Left ventricle myocardium inferior (tissue), 1 donor: ENCODE measurements at regions not wholly inside any gene's neighbourhood (a gene's known extent, or its start where the extent isn't known, plus 50 kb on each side); places are given as distances from the start of the nearest gene placed in this dataset.

Experiments used
- DNase-seq: peaks from one replicate; pipeline ENCODE4 v3.0.0-alpha.2; 2020
- H3K27ac ChIP-seq: fragments of 200-600 bp; replicated peaks from 2 replicates; pipeline ENCODE4 v1.8.0; 2021
- H3K27me3 ChIP-seq: fragments of 200-600 bp; 2 replicates; pipeline ENCODE4 v1.8.0; 2021; ENCODE audit warnings: low read depth
- H3K36me3 ChIP-seq: fragments of 200-600 bp; 2 replicates; pipeline ENCODE4 v1.8.0; 2021
- H3K4me1 ChIP-seq: fragments of 200-600 bp; 2 replicates; pipeline ENCODE4 v1.8.0; 2021
- H3K4me3 ChIP-seq: fragments of 200-600 bp; 2 replicates; pipeline ENCODE4 v1.8.0; 2021; ENCODE audit warnings: mild to moderate bottlenecking, moderate library complexity
- H3K9me3 ChIP-seq: fragments of 200-600 bp; replicated peaks from 2 replicates; pipeline ENCODE4 v1.8.0; 2021
- intact Hi-C: fragments of 100-400 bp; cut with micrococcal nuclease; formaldehyde crosslinking; loops from one replicate; pipeline ENCODE4 v1.11.0; 2022
- TF ChIP-seq, protein P1 (sequence below): fragments of 200-600 bp; IDR thresholded peaks from 2 replicates; pipeline ENCODE4 v1.8.0; 2021; ENCODE audit warnings: antibody characterized with exemption, mild to moderate bottlenecking, borderline replicate concordance
- donor health status: DM: no; HTN: yes; CAD: no; lungs with severe emphysema.

DNA sequence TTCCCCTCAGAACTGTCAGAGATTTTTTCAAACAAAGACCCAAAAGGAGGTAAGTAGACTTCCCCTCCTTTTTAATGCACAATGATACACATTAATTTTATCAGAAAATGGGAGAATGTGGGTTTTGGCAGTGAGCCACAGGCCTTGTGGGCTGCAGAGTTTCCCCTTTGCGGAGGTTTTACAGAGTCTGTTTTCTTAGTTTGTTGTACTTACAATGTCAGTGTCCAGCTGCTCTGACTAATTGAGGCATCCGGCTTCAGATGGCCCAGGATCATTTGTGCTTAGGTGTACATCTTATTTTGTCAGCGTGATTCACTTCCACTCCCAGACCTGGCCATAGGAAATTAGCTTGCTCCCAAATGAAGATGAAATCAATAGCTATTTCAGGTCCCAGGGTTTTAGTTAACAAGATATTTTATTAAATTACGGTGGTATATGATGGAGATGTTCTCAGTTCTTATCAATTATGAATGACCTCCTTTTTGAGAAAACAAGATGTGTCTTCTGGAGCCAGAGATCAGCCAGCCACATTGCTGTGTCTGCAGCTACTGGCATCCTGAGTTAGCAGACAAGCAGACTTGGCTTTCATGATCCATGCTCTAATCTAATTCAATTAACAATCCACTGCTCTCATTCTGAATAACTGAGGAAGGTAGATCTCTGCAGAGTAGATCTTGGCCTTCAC lies 1086.6 kb upstream of the SORCS1 start:
- TF ChIP-seq, protein P1, sequence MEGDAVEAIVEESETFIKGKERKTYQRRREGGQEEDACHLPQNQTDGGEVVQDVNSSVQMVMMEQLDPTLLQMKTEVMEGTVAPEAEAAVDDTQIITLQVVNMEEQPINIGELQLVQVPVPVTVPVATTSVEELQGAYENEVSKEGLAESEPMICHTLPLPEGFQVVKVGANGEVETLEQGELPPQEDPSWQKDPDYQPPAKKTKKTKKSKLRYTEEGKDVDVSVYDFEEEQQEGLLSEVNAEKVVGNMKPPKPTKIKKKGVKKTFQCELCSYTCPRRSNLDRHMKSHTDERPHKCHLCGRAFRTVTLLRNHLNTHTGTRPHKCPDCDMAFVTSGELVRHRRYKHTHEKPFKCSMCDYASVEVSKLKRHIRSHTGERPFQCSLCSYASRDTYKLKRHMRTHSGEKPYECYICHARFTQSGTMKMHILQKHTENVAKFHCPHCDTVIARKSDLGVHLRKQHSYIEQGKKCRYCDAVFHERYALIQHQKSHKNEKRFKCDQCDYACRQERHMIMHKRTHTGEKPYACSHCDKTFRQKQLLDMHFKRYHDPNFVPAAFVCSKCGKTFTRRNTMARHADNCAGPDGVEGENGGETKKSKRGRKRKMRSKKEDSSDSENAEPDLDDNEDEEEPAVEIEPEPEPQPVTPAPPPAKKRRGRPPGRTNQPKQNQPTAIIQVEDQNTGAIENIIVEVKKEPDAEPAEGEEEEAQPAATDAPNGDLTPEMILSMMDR = no peak
- Histone ChIP-seq H3K4me1 (no peaks in the 10 kb centered on the region), H3K27me3 (no peaks in the 10 kb centered on the region), H3K27ac (no peak overlapping the region), H3K4me3 (no peak overlapping the region), H3K36me3 (no peaks in the 10 kb centered on the region), H3K9me3 (peaks cover 39% of the 10 kb centered on the region)
- intact Hi-C loops = no loop called here
- no peak for DNase-seq

DNA sequence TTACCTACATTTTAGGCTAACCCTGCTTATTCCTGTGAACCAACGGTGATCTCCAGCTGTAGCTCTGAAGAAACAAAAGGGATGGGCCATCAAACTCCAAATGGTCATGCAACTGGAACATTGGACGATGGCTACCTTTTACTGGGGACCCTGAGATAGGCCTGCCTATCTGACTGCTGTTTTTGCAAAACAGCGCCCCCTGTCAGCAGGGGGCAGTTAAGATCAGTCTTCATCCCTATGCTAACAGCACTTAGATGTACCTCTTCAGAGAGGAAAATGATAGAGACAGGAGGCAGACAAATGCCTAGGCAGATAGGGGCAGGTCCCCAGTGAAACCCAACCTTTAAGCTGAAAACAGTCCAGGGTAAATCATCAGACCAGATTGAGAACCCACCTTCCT lies 1085.4 kb upstream of the SORCS1 start:
- TF ChIP-seq, protein P1 = no peak
- H3K27me3 ChIP-seq = no peaks in the 10 kb centered on the region
- intact Hi-C loops = no loop called here
- H3K27ac ChIP-seq = no peak overlapping the region
- no peaks in the 10 kb centered on the region for H3K4me1 ChIP-seq
- no peak for DNase-seq
- H3K9me3 ChIP-seq = peaks cover 51% of the 10 kb centered on the region
- no peaks in the 10 kb centered on the region for H3K36me3 ChIP-seq
- H3K4me3 ChIP-seq = no peak overlapping the region

DNA sequence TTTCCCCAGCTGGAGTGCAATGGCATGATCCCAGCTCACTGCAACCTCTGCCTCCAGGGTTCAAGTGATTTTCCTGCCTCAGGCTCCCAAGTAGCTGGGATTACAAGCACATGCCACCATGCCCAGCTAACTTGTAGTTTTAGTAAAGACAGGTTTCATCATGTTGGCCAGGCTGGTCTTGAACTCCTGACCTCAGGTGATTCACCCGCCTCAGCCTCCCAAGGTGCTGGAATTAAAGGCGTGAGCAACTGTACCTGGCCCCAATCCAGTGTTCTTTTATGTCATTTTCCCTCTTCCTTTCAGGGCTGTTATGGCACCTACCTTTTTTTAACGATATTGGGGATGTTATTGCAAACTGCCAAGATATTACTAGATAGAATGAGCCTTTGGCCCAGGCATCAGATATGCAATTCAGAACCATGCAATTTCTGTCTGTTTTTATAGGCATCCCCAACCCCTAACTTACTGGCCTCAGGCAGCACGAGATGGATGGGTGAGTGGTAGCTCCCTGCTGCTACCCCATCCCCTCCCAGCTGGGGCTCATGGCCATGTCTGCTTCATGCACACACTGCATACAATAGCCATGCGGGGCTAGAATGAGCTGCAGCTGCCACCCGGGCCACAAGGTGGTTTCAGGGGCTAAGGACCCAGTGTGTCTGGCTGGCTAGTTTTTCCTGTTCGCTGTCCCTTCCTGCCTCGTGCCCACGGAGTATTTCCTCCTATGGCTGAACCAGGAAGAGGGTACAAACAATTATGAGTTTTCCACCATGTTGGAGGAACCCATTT lies 1080.1 kb upstream of the SORCS1 start:
- peaks cover 72% of the 10 kb centered on the region for H3K9me3 ChIP-seq

DNA sequence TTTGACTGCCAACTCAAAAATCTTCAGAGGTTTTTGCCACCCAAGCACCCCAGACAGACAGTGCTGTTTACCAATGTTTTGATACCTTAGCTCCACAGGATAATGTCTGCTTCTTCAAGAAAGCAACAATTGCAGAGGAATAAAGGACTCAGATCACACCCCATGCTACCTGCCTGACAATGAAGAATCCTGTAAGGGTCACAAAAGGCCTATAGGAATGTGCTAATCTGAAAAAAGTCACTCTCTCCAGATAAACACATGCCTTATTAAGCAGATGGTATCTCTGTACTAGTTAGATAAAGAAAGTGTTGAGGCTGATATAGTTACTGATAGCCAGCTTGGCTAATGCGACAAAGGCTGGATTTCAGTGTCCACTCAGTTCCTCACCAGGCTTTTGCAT lies 1076.7 kb upstream of the SORCS1 start:
- Histone ChIP-seq H3K9me3 (peaks cover 39% of the 10 kb centered on the region), H3K4me3 (no peak overlapping the region), H3K27ac (no peak overlapping the region), H3K27me3 (no peaks in the 10 kb centered on the region), H3K36me3 (no peaks in the 10 kb centered on the region), H3K4me1 (no peaks in the 10 kb centered on the region)
- intact Hi-C loops = no loop called here
- TF ChIP-seq, protein P1 = no peak
- DNase-seq = no peak

More for the DNA sequence above, 1080.1 kb upstream of the SORCS1 start:
- no peak overlapping the region for H3K4me3 ChIP-seq
- no peak for DNase-seq
- no peak overlapping the region for H3K27ac ChIP-seq
- H3K4me1 ChIP-seq = no peaks in the 10 kb centered on the region
- TF ChIP-seq, protein P1 = no peak
- intact Hi-C loops = no loop called here
- no peaks in the 10 kb centered on the region for H3K36me3 ChIP-seq
- no peaks in the 10 kb centered on the region for H3K27me3 ChIP-seq

DNA sequence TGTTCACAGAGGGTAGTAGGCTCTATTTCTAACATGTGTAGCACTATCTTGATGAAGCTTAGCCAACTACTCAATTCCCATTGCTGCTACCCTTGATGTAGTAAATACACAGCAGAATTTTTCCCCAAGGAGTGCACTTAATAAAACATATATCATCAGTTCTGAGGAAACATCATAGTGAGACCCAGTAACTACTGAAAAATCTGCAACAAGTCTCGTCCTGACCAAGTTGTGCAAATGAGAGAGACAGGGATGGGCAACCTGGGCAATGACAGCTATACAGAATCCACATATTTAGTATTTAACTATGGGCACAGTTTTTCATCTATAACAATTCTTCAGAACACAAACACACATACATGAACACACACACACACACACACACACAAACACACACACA lies 1073.8 kb upstream of the SORCS1 start:
- Histone ChIP-seq H3K4me3 (no peak overlapping the region), H3K36me3 (no peaks in the 10 kb centered on the region), H3K27me3 (no peaks in the 10 kb centered on the region), H3K4me1 (no peaks in the 10 kb centered on the region), H3K9me3 (peaks cover 13% of the 10 kb centered on the region), H3K27ac (no peak overlapping the region)
- TF ChIP-seq, protein P1 = no peak
- intact Hi-C loops = no loop called here
- DNase-seq = no peak
